GM13976 (cell line): ENCODE measurements at regions not wholly inside any gene's neighbourhood (a gene's known extent, or its start where the extent isn't known, plus 50 kb on each side); places are given as distances from the start of the nearest gene placed in this dataset.

ENCODE experiments used
- DNase-seq: peaks from one replicate; pipeline ENCODE4 v3.0.0; 2012; ENCODE audit warnings: low spot score
- CTCF ChIP-seq: IDR thresholded peaks from 2 replicates; pipeline ENCODE4 v1.5.1; 2012; ENCODE audit warnings: borderline replicate concordance, mild to moderate bottlenecking; ENCODE audit not compliant: insufficient read depth; ENCODE audit errors: extremely low read depth, missing control alignments, control extremely low read depth
- in situ Hi-C: fragments of 300-500 bp; cut with MboI; formaldehyde crosslinking; loops from one replicate; pipeline ENCODE4 v1.12.0; 2022; ENCODE audit warnings: low sequenced_read_pairs, mixed read lengths, inconsistent platforms; ENCODE audit not compliant: unreplicated experiment

- no peak for TF ChIP-seq CTCF
- in situ Hi-C loops = no loop called here
- DNase-seq = no peak
Measured at GRCh38 chr11:119995730-119996491, 142.0 kb downstream of the TRIM29 start.

- in situ Hi-C loops = no loop called here
- no peak for DNase-seq
- no peak for TF ChIP-seq CTCF
Measured at GRCh38 chr11:119993722-119994121, 144.2 kb downstream of the TRIM29 start.

GRCh38 chr11:119992171-119993051 is 145.5 kb downstream of the TRIM29 start:
- TF ChIP-seq CTCF = no peak
- in situ Hi-C loops = no loop called here
- DNase-seq = no peak

GRCh38 chr11:119991669-119992068 is 146.2 kb downstream of the TRIM29 start:
- DNase-seq = no peak
- TF ChIP-seq CTCF = no peak
- in situ Hi-C loops = no loop called here

- no peak for TF ChIP-seq CTCF
- in situ Hi-C loops = no loop called here
- no peak for DNase-seq
Measured at GRCh38 chr11:119991022-119991404, 146.9 kb downstream of the TRIM29 start.

- in situ Hi-C loops = no loop called here
- no peak for TF ChIP-seq CTCF
- no peak for DNase-seq
Measured at GRCh38 chr11:119990309-119991021, 147.4 kb downstream of the TRIM29 start.
